H9 (cell line): ENCODE measurements at regions not wholly inside any gene's neighbourhood (a gene's known extent, or its start where the extent isn't known, plus 50 kb on each side); places are given as distances from the start of the nearest gene placed in this dataset.
"Not testable (repeated sequence)": the region's sequence is repeated elsewhere in the genome, so short reads cannot be mapped to it uniquely, and the experiment has no call there.

Experiments
- DNase-seq: peaks from one replicate; pipeline ENCODE4 v3.0.0-alpha.2; 2017
- H2AFZ ChIP-seq: one replicate; pipeline ENCODE4 v1.6.1; 2013; ENCODE audit warnings: mild to moderate bottlenecking, low read length, control low read depth, moderate library complexity
- H2AK5ac ChIP-seq: 2 replicates; pipeline ENCODE4 v1.6.1; 2013; ENCODE audit warnings: low read length, control low read depth, mixed read lengths; ENCODE audit not compliant: insufficient read length
- H2BK120ac ChIP-seq: one replicate; pipeline ENCODE4 v1.6.1; 2013; ENCODE audit warnings: low read depth, mild to moderate bottlenecking, low read length, control low read depth, inconsistent platforms; ENCODE audit not compliant: poor library complexity, severe bottlenecking
- H2BK12ac ChIP-seq: 2 replicates; pipeline ENCODE4 v1.6.1; 2013; ENCODE audit warnings: low read length, control low read depth, mixed read lengths, low read depth; ENCODE audit not compliant: insufficient read length
- H2BK15ac ChIP-seq: 2 replicates; pipeline ENCODE4 v1.6.1; 2013; ENCODE audit warnings: low read depth, low read length, control low read depth
- H2BK20ac ChIP-seq: one replicate; pipeline ENCODE4 v1.6.1; 2013; ENCODE audit warnings: low read depth, mild to moderate bottlenecking, low read length, control low read depth, inconsistent platforms; ENCODE audit not compliant: poor library complexity, severe bottlenecking
- H2BK5ac ChIP-seq: 2 replicates; pipeline ENCODE4 v1.6.1; 2013; ENCODE audit warnings: low read length, control low read depth, mixed read lengths; ENCODE audit not compliant: insufficient read length
- H3K14ac ChIP-seq: 2 replicates; pipeline ENCODE4 v1.6.1; 2013; ENCODE audit warnings: low read length, control low read depth; ENCODE audit not compliant: insufficient read depth
- H3K18ac ChIP-seq: 2 replicates; pipeline ENCODE4 v1.6.1; 2013; ENCODE audit warnings: low read depth, mild to moderate bottlenecking, mixed read lengths, low read length, control low read depth; ENCODE audit not compliant: insufficient read length
- H3K23ac ChIP-seq: 2 replicates; pipeline ENCODE4 v1.6.1; 2013; ENCODE audit warnings: low read length, control low read depth, mixed read lengths, low read depth; ENCODE audit not compliant: insufficient read length
- H3K23me2 ChIP-seq: 2 replicates; pipeline ENCODE4 v1.6.1; 2013; ENCODE audit warnings: low read depth, mild to moderate bottlenecking, mixed read lengths, low read length, control low read depth; ENCODE audit not compliant: insufficient read length, poor library complexity, severe bottlenecking
- H3K27ac ChIP-seq: 2 replicates; pipeline ENCODE4 v1.5.1; 2013; ENCODE audit warnings: low read length, control low read depth, mixed read lengths, low read depth; ENCODE audit not compliant: insufficient read length
- H3K27me3 ChIP-seq: 2 replicates; pipeline ENCODE4 v1.6.1; 2013; ENCODE audit warnings: low read length, control low read depth, inconsistent platforms; ENCODE audit not compliant: insufficient read depth
- H3K4ac ChIP-seq: 2 replicates; pipeline ENCODE4 v1.6.1; 2013; ENCODE audit warnings: low read depth, mild to moderate bottlenecking, control low read depth, inconsistent platforms, low read length, moderate library complexity
- H3K4me1 ChIP-seq: 2 replicates; pipeline ENCODE4 v1.6.1; 2013; ENCODE audit warnings: low read length, control low read depth, inconsistent platforms; ENCODE audit not compliant: insufficient read depth
- H3K4me2 ChIP-seq: 2 replicates; pipeline ENCODE4 v1.6.1; 2013; ENCODE audit warnings: low read length, control low read depth, mixed read lengths; ENCODE audit not compliant: insufficient read length, insufficient read depth
- H3K56ac ChIP-seq: 2 replicates; pipeline ENCODE4 v1.6.1; 2013; ENCODE audit warnings: low read depth, mild to moderate bottlenecking, mixed read lengths, low read length, control low read depth; ENCODE audit not compliant: insufficient read length
- H3K79me1 ChIP-seq: 2 replicates; pipeline ENCODE4 v1.6.1; 2013; ENCODE audit warnings: low read depth, mild to moderate bottlenecking, moderate library complexity, low read length, control low read depth, inconsistent platforms; ENCODE audit not compliant: insufficient read depth, poor library complexity, severe bottlenecking
- H3K79me2 ChIP-seq: 2 replicates; pipeline ENCODE4 v1.6.1; 2013; ENCODE audit warnings: low read length, control low read depth, inconsistent platforms; ENCODE audit not compliant: insufficient read depth
- H3K9ac ChIP-seq: 2 replicates; pipeline ENCODE4 v1.6.1; 2013; ENCODE audit warnings: low read length, control low read depth, mixed read lengths; ENCODE audit not compliant: insufficient read length; ENCODE audit errors: extremely low read depth
- H3K9me3 ChIP-seq: one replicate; pipeline ENCODE4 v1.6.1; 2013; ENCODE audit warnings: low read depth, low read length, inconsistent platforms; ENCODE audit not compliant: control insufficient read depth
- H3T11ph ChIP-seq: one replicate; pipeline ENCODE4 v1.6.1; 2013; ENCODE audit warnings: mild to moderate bottlenecking, low read length, control low read depth, inconsistent platforms
- H4K20me1 ChIP-seq: one replicate; pipeline ENCODE4 v1.6.1; 2013; ENCODE audit not compliant: control insufficient read depth, insufficient read length, insufficient read depth
- H4K5ac ChIP-seq: 2 replicates; pipeline ENCODE4 v1.6.1; 2013; ENCODE audit warnings: low read depth, mild to moderate bottlenecking, mixed read lengths, low read length, control low read depth; ENCODE audit not compliant: insufficient read length
- H4K8ac ChIP-seq: replicated peaks from 2 replicates; pipeline ENCODE4 v1.6.1; 2013; ENCODE audit warnings: low read length, control low read depth, mixed read lengths, low read depth; ENCODE audit not compliant: insufficient read length
- H4K91ac ChIP-seq: 2 replicates; pipeline ENCODE4 v1.6.1; 2013; ENCODE audit warnings: low read depth, mild to moderate bottlenecking, moderate library complexity, mixed read lengths, low read length, control low read depth; ENCODE audit not compliant: insufficient read length
- H3K27ac Mint-ChIP-seq, 3 experiments: 2 replicates in 2 of 3; 3 replicates in 1 of 3; pipeline ENCODE4 v1.8.0; 2020 to 2021; ENCODE audit warnings: mixed read lengths in 3 of 3, mild to moderate bottlenecking in 1 of 3, moderate library complexity in 1 of 3
- H3K27me3 Mint-ChIP-seq: 2 replicates; pipeline ENCODE4 v1.8.0; 2021; ENCODE audit warnings: low read depth, mild to moderate bottlenecking, moderate library complexity, mixed read lengths
- H3K36me3 Mint-ChIP-seq, 3 experiments: 2 replicates in 2 of 3; 3 replicates in 1 of 3; pipeline ENCODE4 v1.8.0; 2020 to 2021; ENCODE audit warnings: low read depth in 3 of 3, mixed read lengths in 3 of 3; ENCODE audit not compliant: insufficient read depth in 1 of 3
- H3K4me1 Mint-ChIP-seq, 2 experiments: 2 replicates each; pipeline ENCODE4 v1.8.0; 2020; ENCODE audit warnings: mixed read lengths in 2 of 2
- H3K4me3 Mint-ChIP-seq, 2 experiments: 2 replicates in 1 of 2; 3 replicates in 1 of 2; pipeline ENCODE4 v1.8.0; 2020 to 2021; ENCODE audit warnings: mild to moderate bottlenecking in 2 of 2, mixed read lengths in 2 of 2, moderate library complexity in 1 of 2
- H3K9me3 Mint-ChIP-seq, 2 experiments: 2 replicates in 1 of 2; 3 replicates in 1 of 2; pipeline ENCODE4 v1.8.0; 2020; ENCODE audit warnings: mild to moderate bottlenecking in 2 of 2, mixed read lengths in 2 of 2, moderate library complexity in 1 of 2
- WGBS: extraction: QIAGEN DNeasy Blood & Tissue Kit; methylation state at CpG from one replicate; pipeline ENCODE4 v1.1.7; 2013; ENCODE audit warnings: missing lambda C conversion rate, low lambda C conversion rate, mixed read lengths; ENCODE audit not compliant: insufficient read length; ENCODE audit errors: extremely low coverage; 5-methylcytosine and 5-hydroxymethylcytosine counted together

GRCh38 chr1:143855867-143856266 is 115.9 kb downstream of the FAM72C start:
- H2AK5ac ChIP-seq, H3K4ac ChIP-seq, H3K27me3 Mint-ChIP-seq, H3K27ac ChIP-seq, H3K27ac Mint-ChIP-seq, H2BK5ac ChIP-seq, H3K4me2 ChIP-seq, H3K9ac ChIP-seq, H3K23me2 ChIP-seq, H3K9me3 ChIP-seq, H3K18ac ChIP-seq, H3K79me2 ChIP-seq, H2BK120ac ChIP-seq, H4K20me1 ChIP-seq, H3K4me3 Mint-ChIP-seq, H3K14ac ChIP-seq, H4K8ac ChIP-seq, DNase-seq, H3T11ph ChIP-seq, H3K56ac ChIP-seq, H2AFZ ChIP-seq, H3K79me1 ChIP-seq, H2BK12ac ChIP-seq, H3K27me3 ChIP-seq, H4K5ac ChIP-seq, H3K36me3 Mint-ChIP-seq, H2BK15ac ChIP-seq, H4K91ac ChIP-seq, H3K4me1 Mint-ChIP-seq, H3K23ac ChIP-seq, H3K4me1 ChIP-seq, H2BK20ac ChIP-seq: not testable (repeated sequence)
- peaks cover 20 to 21% of the 10 kb centered on the region in 2 experiments for H3K9me3 Mint-ChIP-seq
- no CpG with 5 or more reads among the region's 1 CpG for WGBS

DNA sequence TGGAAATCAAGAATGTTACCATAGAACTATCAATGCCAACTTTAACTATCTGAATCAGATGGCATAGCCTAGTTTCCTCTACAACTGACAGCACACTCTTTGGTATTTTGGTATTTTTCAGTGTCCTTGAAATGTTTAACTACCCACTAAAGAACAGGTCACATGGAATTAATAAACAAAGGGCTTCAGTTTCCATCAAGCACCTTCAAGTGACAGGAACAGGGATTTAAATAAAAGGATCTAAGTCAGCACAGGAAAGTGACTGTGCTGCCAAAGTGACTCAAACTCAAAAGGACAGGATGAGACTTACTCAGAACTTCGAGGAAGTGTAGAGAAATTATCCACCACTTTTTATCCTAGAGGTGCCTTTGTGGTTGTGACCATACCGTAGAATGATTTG is 117.7 kb downstream of the FAM72C start:
- H3K9ac ChIP-seq, H3K9me3 ChIP-seq, H4K91ac ChIP-seq, H4K5ac ChIP-seq, H4K8ac ChIP-seq, H2BK20ac ChIP-seq, H3K4ac ChIP-seq, H3K27ac ChIP-seq, H3K27ac Mint-ChIP-seq, H3K56ac ChIP-seq, H2BK5ac ChIP-seq, H3K4me1 ChIP-seq, H2AFZ ChIP-seq, H4K20me1 ChIP-seq, H2BK120ac ChIP-seq, H3K4me2 ChIP-seq, H2BK12ac ChIP-seq, H3K27me3 ChIP-seq, H3K23ac ChIP-seq, H3T11ph ChIP-seq, H2BK15ac ChIP-seq, H3K79me2 ChIP-seq, H3K36me3 Mint-ChIP-seq, H2AK5ac ChIP-seq, DNase-seq, H3K14ac ChIP-seq, H3K79me1 ChIP-seq, H3K18ac ChIP-seq, H3K4me1 Mint-ChIP-seq, H3K23me2 ChIP-seq, H3K4me3 Mint-ChIP-seq, H3K27me3 Mint-ChIP-seq: not testable (repeated sequence)
- no CpG with 5 or more reads among the region's 2 CpGs for WGBS
- peaks cover 30 to 32% of the 10 kb centered on the region in 2 experiments for H3K9me3 Mint-ChIP-seq
